Mucosa of descending colon (tissue), 3 donors: ENCODE measurements at regions not wholly inside any gene's neighbourhood (a gene's known extent, or its start where the extent isn't known, plus 50 kb on each side); places are given as distances from the start of the nearest gene placed in this dataset.

ENCODE experiments used
- ATAC-seq: fragments of 200-7000 bp; cut with Tn5 transposase; one replicate; pipeline ENCODE4 v1.9.1; 2020; ENCODE audit warnings: mild to moderate bottlenecking, moderate library complexity
- DNase-seq, 3 donors: peaks; one replicate each; pipeline ENCODE4 v3.0.0-alpha.2; 2020
- H3K36me3 ChIP-seq: fragments of 200-600 bp; one replicate; pipeline ENCODE4 v1.8.0; 2021; ENCODE audit warnings: low read depth, mild to moderate bottlenecking
- H3K4me1 ChIP-seq: fragments of 200-600 bp; one replicate; pipeline ENCODE4 v1.8.0; 2021; ENCODE audit warnings: low read depth, mild to moderate bottlenecking
- H3K4me3 ChIP-seq: fragments of 200-600 bp; one replicate; pipeline ENCODE4 v1.8.0; 2021; ENCODE audit warnings: mild to moderate bottlenecking
- H3K9me3 ChIP-seq: fragments of 200-600 bp; one replicate; pipeline ENCODE4 v1.8.0; 2021; ENCODE audit warnings: mild to moderate bottlenecking
- CTCF ChIP-seq: fragments of 200-600 bp; IDR thresholded peaks from one replicate; pipeline ENCODE4 v1.8.0; 2022; ENCODE audit warnings: antibody characterized with exemption, mild to moderate bottlenecking
- intact Hi-C, 2 donors: fragments of 100-400 bp; cut with DNase I in 1 of 2; cut with micrococcal nuclease in 1 of 2; formaldehyde crosslinking; loops; one replicate each; pipeline versions ENCODE4 v1.11.0 to v1.11.1; 2022; cut with DNase I, micrococcal nuclease
- donor health status: DM: no; HTN: no; CAD: no; lungs with moderate emphysema.
- donor health status: DM: no; HTN: no; CAD: no.
- donor health status: DM: no; HTN: yes; CAD: no.

GRCh38 chr17:54235571-54235970, 412.8 kb downstream of the KIF2B start:
- intact Hi-C loops = no loop called here
- Histone ChIP-seq H3K9me3 (peaks cover 24% of the 10 kb centered on the region), H3K36me3 (no peaks in the 10 kb centered on the region), H3K4me3 (no peak overlapping the region), H3K4me1 (no peaks in the 10 kb centered on the region)
- no peak for ATAC-seq
- no peak for TF ChIP-seq CTCF
- no peak for DNase-seq

DNA sequence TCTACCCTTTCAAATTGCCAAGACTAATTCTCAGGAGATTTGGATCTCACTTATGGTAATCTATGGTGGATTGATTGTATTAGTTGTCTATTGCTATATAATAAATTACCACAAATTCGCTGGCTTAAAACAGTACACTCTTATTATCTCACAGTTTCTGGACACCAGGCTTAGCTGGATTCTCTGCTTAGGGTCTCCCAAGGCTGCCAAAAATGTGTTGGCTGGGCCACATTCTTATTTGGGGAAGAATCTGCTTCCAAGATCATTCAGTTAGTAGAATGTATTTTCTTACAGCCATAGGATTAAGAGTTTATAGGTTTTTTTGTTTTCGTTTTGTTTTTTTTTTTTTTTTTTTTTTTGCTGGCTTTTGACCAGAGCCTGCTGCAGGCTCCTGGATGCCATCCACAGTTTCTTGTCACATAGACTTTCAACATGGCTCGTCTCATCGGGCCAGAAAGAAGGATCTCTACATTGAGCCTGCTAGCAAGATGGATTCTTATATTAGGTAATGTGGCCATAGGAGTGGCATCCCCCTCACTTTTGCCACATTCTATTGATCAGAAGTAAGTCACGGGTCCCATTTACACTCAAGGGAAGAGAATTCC, 415.3 kb downstream of the KIF2B start:
- Histone ChIP-seq H3K4me1 (no peaks in the 10 kb centered on the region), H3K4me3 (no peak overlapping the region), H3K36me3 (no peaks in the 10 kb centered on the region), H3K9me3 (peaks cover 38% of the 10 kb centered on the region)
- DNase-seq = no peak
- TF ChIP-seq CTCF = no peak
- no peak for ATAC-seq
- intact Hi-C loops = no loop called here

DNA sequence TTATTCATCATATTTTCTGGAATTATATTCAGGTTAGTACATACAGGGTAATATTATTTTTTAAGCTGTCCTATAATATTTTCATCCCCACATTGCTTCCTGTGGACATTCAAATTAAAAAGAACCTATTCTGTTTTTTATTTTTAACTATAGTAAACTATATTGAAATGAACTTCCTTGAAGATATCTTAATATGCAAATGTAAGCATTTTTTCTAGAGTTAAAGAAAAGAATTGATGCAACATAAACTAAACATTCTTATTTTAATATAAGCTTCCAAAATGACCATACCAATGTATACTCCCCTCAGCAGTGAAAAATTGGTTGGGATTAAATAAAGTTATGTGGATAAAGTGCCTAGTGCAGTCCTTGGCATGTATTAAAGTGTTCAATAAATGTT, 416.6 kb downstream of the KIF2B start:
- Histone ChIP-seq H3K4me3 (no peak overlapping the region), H3K9me3 (peaks cover 44% of the 10 kb centered on the region), H3K36me3 (no peaks in the 10 kb centered on the region), H3K4me1 (no peaks in the 10 kb centered on the region)
- intact Hi-C loops = no loop called here
- DNase-seq = no peak
- no peak for TF ChIP-seq CTCF
- ATAC-seq = no peak

- no peaks in the 10 kb centered on the region for H3K4me1 ChIP-seq
- no peak overlapping the region for H3K4me3 ChIP-seq
- DNase-seq (no peak), ATAC-seq (no peak)
- peaks cover 18% of the 10 kb centered on the region for H3K9me3 ChIP-seq
- intact Hi-C loops = no loop called here
- no peaks in the 10 kb centered on the region for H3K36me3 ChIP-seq
- no peak for TF ChIP-seq CTCF
Observed at GRCh38 chr17:54255696-54256095, 433.0 kb downstream of the KIF2B start.

GRCh38 chr17:54256401-54256929, 433.7 kb downstream of the KIF2B start:
- Histone ChIP-seq H3K4me3 (no peak overlapping the region), H3K9me3 (peaks cover 12% of the 10 kb centered on the region), H3K36me3 (no peaks in the 10 kb centered on the region), H3K4me1 (no peaks in the 10 kb centered on the region)
- intact Hi-C loops = no loop called here
- no peak for ATAC-seq
- TF ChIP-seq CTCF = no peak
- no peak for DNase-seq

- H3K4me1 ChIP-seq = no peaks in the 10 kb centered on the region
- no peak overlapping the region for H3K4me3 ChIP-seq
- H3K9me3 ChIP-seq = peaks cover 12% of the 10 kb centered on the region
- H3K36me3 ChIP-seq = no peaks in the 10 kb centered on the region
- intact Hi-C loops = no loop called here
- no peak for TF ChIP-seq CTCF
- no peak for DNase-seq
- ATAC-seq = no peak
Observed at GRCh38 chr17:54257440-54257839, 434.7 kb downstream of the KIF2B start.
